ENCODE measurements at regions not wholly inside any gene's neighbourhood (a gene's known extent, or its start where the extent isn't known, plus 50 kb on each side); places are given as distances from the start of the nearest gene placed in this dataset.

- Histone ChIP-seq H3K9me2 (ENCODE audit: insufficient read depth) (no peaks in the 10 kb centered on the region), H2AFZ (ENCODE audit: low read depth, low read length, poor library complexity, severe bottlenecking) (no peak overlapping the region), H4K20me1 (ENCODE audit: insufficient read depth) (no peaks in the 10 kb centered on the region), H3K36me3 (ENCODE audit: control insufficient read depth in 1 of 2, insufficient read depth in 2 of 2, low read length in 2 of 2) (no peaks in the 10 kb centered on the region), H3K27me3 (ENCODE audit: insufficient read depth, low read length) (peaks cover 3% of the 10 kb centered on the region; the same call in 1 of the 2 replicates), H3K9ac (ENCODE audit: low read length) (no peak overlapping the region), H3K4me1 (ENCODE audit: control insufficient read depth in 1 of 2, insufficient read depth in 2 of 2, low read length in 2 of 2) (peaks cover 0 to 4% of the 10 kb centered on the region in 2 experiments; a peak in 1 of 4 replicates), H3K9me3 (ENCODE audit: control insufficient read depth in 1 of 2, insufficient read depth in 1 of 2, low read depth in 1 of 2, low read length in 2 of 2) (no peaks in the 10 kb centered on the region), H3K79me2 (ENCODE audit: insufficient read depth, low read length) (no peaks in the 10 kb centered on the region), H3K4me3 (replicated peaks in 1 of 2; ENCODE audit: low read depth in 1 of 2, low read length in 2 of 2) (no peak overlapping the region), H3K4me2 (ENCODE audit: low read length) (no peak overlapping the region), H3K27ac (ENCODE audit: low read depth, low read length) (no peak overlapping the region)
- TF ChIP-seq SRF (IDR thresholded peaks at IDR 0.05; ENCODE audit: low read depth) (no peak), CEBPB (IDR thresholded peaks at IDR 0.05; ENCODE audit: low read depth) (no peak), POLR2AphosphoS5 (IDR thresholded peaks at IDR 0.05; ENCODE audit: low read depth, low read length) (no peak), ATF3 (IDR thresholded peaks at IDR 0.05) (no peak), RAD21 (IDR thresholded peaks at IDR 0.05; ENCODE audit: low read depth) (no peak), EZH2 (IDR thresholded peaks at IDR 0.05) (no peak), YY1 (IDR thresholded peaks at IDR 0.05; ENCODE audit: extremely low read depth, insufficient replicate concordance, low read depth, low read length) (no peak), REST (IDR thresholded peaks at IDR 0.05; ENCODE audit: low read depth) (no peak), JUND (IDR thresholded peaks at IDR 0.05) (no peak)
- no TSS peak for BruUV-seq (replicated peaks)
- ChIA-PET POLR2A (no interaction called here), RAD21 (ENCODE audit: low non-redundant PET in 1 of 2, low total read pairs in 2 of 2, uncharacterized antibody in 2 of 2, unreplicated experiment in 2 of 2) (no interaction called here), CTCF (no interaction called here)
- intact Hi-C loops (cut with micrococcal nuclease): no loop called here
- no peak for ATAC-seq
- no peak for DNase-seq (ENCODE audit: low read depth, low spot score)
Measured at GRCh38 chr17:20924306-20924705, 118.5 kb downstream of the USP22 start.

Data from HCT116 (cell line).